ENCODE measurements at regions not wholly inside any gene's neighbourhood (a gene's known extent, or its start where the extent isn't known, plus 50 kb on each side); places are given as distances from the start of the nearest gene placed in this dataset.

GRCh38 chr1:168782559-168783116 lies 53.6 kb upstream of the DPT start:
- TF ChIP-seq TAF1 (IDR thresholded peaks at IDR 0.05; ENCODE audit: borderline replicate concordance, low read depth, low read length) (no peak), POLR2AphosphoS5 (IDR thresholded peaks at IDR 0.05; ENCODE audit: low read depth, low read length) (no peak), POLR2A (IDR thresholded peaks at IDR 0.05; ENCODE audit: low read depth, low read length) (no peak)
